ENCODE measurements at regions not wholly inside any gene's neighbourhood (a gene's known extent, or its start where the extent isn't known, plus 50 kb on each side); places are given as distances from the start of the nearest gene placed in this dataset.
A peak's percentile ranks its signal among the peaks of the same experiment; 100 is the strongest.

GRCh38 chr14:97490521-97491070 is 693.4 kb downstream of the VRK1 start:
- no peak overlapping the region for H3K4me2 ChIP-seq (ENCODE audit: insufficient read depth, low read length, poor library complexity, severe bottlenecking)
- H3K27me3 ChIP-seq (ENCODE audit: control insufficient read depth in 3 of 3, insufficient read depth in 3 of 3, low read depth in 1 of 3, low read length in 3 of 3) = no peaks in the 10 kb centered on the region
- H2BK120ac ChIP-seq (ENCODE audit: low read depth, low read length) = no peak overlapping the region
- H3K4me3 ChIP-seq (ENCODE audit: low read length in 2 of 2) = no peak overlapping the region
- H4K8ac ChIP-seq (ENCODE audit: low read depth, low read length) = no peak overlapping the region
- no peak overlapping the region for H3K14ac ChIP-seq (ENCODE audit: low read length)
- H2BK12ac ChIP-seq (ENCODE audit: low read length) = no peak overlapping the region
- H3K4ac ChIP-seq (ENCODE audit: low read length) = no peak overlapping the region
- no peak overlapping the region for H2BK5ac ChIP-seq (ENCODE audit: low read length)
- H3K9ac ChIP-seq (ENCODE audit: low read depth, low read length, poor library complexity) = no peak overlapping the region
- WGBS, 2 donors (ENCODE audit: extremely low coverage in 2 of 2, insufficient read length in 2 of 2, insufficient replicate concordance in 1 of 2) = no CpG with 5 or more reads among the region's 10 CpGs
- H3K23ac ChIP-seq (ENCODE audit: low read depth, low read length, poor library complexity) = no peak overlapping the region
- no peak overlapping the region for H4K91ac ChIP-seq (ENCODE audit: low read depth, low read length, poor library complexity)
- no peaks in the 10 kb centered on the region for H3K79me1 ChIP-seq (ENCODE audit: low read depth, low read length)
- peaks cover 0 to 6% of the 10 kb centered on the region in 2 donors for H3K4me1 ChIP-seq (ENCODE audit: control insufficient read depth in 2 of 2, insufficient read depth in 1 of 2, low read depth in 1 of 2, low read length in 2 of 2)
- no peak overlapping the region for H2AFZ ChIP-seq (ENCODE audit: low read length)
- no peaks in the 10 kb centered on the region for H3K36me3 ChIP-seq (replicated peaks in 1 of 2; ENCODE audit: control insufficient read depth in 2 of 2, insufficient read depth in 2 of 2, low read length in 2 of 2)
- H2AK5ac ChIP-seq (ENCODE audit: low read depth, low read length) = no peak overlapping the region
- H2BK15ac ChIP-seq (ENCODE audit: low read length) = no peak overlapping the region
- H3K18ac ChIP-seq (ENCODE audit: low read length) = no peak overlapping the region
- DNase-seq (ENCODE audit: low spot score) = no peak
- H3K27ac ChIP-seq (replicated peaks; ENCODE audit: low read length) = no peak overlapping the region
- H3K9me3 ChIP-seq (replicated peaks in 1 of 2; ENCODE audit: control insufficient read depth in 2 of 2, insufficient read depth in 1 of 2, low read depth in 1 of 2, low read length in 2 of 2) = no peaks in the 10 kb centered on the region

DNA sequence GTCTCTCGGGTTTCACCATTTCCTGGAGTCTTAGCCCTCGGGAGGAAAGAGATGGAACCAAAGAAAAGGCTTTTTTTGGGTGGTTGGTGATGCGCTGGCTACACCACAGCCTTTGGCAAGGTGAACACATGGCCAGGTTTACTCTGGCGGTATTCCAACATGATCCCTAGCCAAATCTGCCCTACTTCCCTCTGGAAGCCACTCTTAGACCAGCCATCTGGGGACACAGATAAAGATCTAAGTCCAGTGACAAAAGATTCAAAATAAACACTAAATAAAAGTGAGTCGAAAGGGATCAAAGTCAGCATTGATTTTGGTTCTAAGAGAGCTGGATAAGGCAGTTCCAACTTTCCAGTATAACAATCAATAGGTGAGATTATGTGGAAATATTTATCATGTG is 694.5 kb downstream of the VRK1 start:
- WGBS, 2 donors (ENCODE audit: extremely low coverage in 2 of 2, insufficient read length in 2 of 2, insufficient replicate concordance in 1 of 2) = no CpG with 5 or more reads among the region's 5 CpGs
- H3K9ac ChIP-seq (ENCODE audit: low read depth, low read length, poor library complexity) = no peak overlapping the region
- no peak overlapping the region for H4K8ac ChIP-seq (ENCODE audit: low read depth, low read length)
- H2BK12ac ChIP-seq (ENCODE audit: low read length) = no peak overlapping the region
- DNase-seq (ENCODE audit: low spot score) = no peak
- no peak overlapping the region for H3K14ac ChIP-seq (ENCODE audit: low read length)
- no peak overlapping the region for H3K4me3 ChIP-seq (ENCODE audit: low read length in 2 of 2)
- no peaks in the 10 kb centered on the region for H3K79me1 ChIP-seq (ENCODE audit: low read depth, low read length)
- H2BK15ac ChIP-seq (ENCODE audit: low read length) = no peak overlapping the region
- no peaks in the 10 kb centered on the region for H3K36me3 ChIP-seq (replicated peaks in 1 of 2; ENCODE audit: control insufficient read depth in 2 of 2, insufficient read depth in 2 of 2, low read length in 2 of 2)
- H4K91ac ChIP-seq (ENCODE audit: low read depth, low read length, poor library complexity) = no peak overlapping the region
- H3K23ac ChIP-seq (ENCODE audit: low read depth, low read length, poor library complexity) = no peak overlapping the region
- H3K9me3 ChIP-seq (replicated peaks in 1 of 2; ENCODE audit: control insufficient read depth in 2 of 2, insufficient read depth in 1 of 2, low read depth in 1 of 2, low read length in 2 of 2) = no peaks in the 10 kb centered on the region
- H2BK5ac ChIP-seq (ENCODE audit: low read length) = no peak overlapping the region
- no peak overlapping the region for H3K4ac ChIP-seq (ENCODE audit: low read length)
- no peak overlapping the region for H2AFZ ChIP-seq (ENCODE audit: low read length)
- no peak overlapping the region for H3K27ac ChIP-seq (replicated peaks; ENCODE audit: low read length)
- no peak overlapping the region for H3K18ac ChIP-seq (ENCODE audit: low read length)
- no peak overlapping the region for H2AK5ac ChIP-seq (ENCODE audit: low read depth, low read length)
- no peak overlapping the region for H2BK120ac ChIP-seq (ENCODE audit: low read depth, low read length)
- H3K4me2 ChIP-seq (ENCODE audit: insufficient read depth, low read length, poor library complexity, severe bottlenecking) = no peak overlapping the region
- H3K4me1 ChIP-seq (ENCODE audit: control insufficient read depth in 2 of 2, insufficient read depth in 1 of 2, low read depth in 1 of 2, low read length in 2 of 2) = peaks cover 0 to 4% of the 10 kb centered on the region in 2 donors
- no peaks in the 10 kb centered on the region for H3K27me3 ChIP-seq (ENCODE audit: control insufficient read depth in 3 of 3, insufficient read depth in 3 of 3, low read depth in 1 of 3, low read length in 3 of 3)

DNA sequence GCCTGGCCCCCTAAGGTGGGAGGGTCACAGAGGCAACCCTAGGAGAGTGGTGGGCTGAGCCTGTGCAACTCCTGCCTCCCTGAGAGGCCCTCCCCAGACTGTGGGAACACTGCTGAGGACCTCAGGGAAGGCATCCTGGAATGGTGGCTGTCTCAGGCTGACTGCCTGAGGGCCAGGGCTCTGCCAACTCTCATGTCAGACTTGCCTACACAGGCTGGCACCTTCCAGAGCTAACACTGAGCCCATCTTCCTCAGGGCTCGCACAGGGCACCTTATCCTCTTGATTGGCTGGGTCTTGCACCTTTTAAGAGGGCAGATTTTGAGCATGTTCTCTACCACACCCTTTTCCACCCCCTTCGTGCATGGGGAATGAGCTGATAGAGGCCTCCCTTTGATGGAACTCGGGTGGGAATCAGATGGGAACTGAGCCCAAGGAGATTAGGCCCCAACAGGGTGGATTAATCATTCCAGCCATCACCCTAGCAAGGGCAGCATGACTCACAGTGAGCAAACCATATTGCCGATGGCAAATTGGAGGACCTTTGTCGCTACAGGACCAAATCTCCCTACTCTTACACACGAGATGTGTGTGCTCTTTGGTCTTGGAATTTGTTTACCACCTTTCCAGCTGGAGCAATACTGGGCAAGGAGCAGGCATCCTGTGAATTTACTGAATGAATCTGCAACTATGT is 702.8 kb downstream of the VRK1 start:
- peak overlapping the region; percentile 16 for H3K18ac ChIP-seq (ENCODE audit: low read length)
- no peak overlapping the region for H3K14ac ChIP-seq (ENCODE audit: low read length)
- H2BK12ac ChIP-seq (ENCODE audit: low read length) = no peak overlapping the region
- no peak overlapping the region for H3K4me2 ChIP-seq (ENCODE audit: insufficient read depth, low read length, poor library complexity, severe bottlenecking)
- H3K36me3 ChIP-seq (replicated peaks in 1 of 2; ENCODE audit: control insufficient read depth in 2 of 2, insufficient read depth in 2 of 2, low read length in 2 of 2) = no peaks in the 10 kb centered on the region
- no peak overlapping the region for H3K27ac ChIP-seq (replicated peaks; ENCODE audit: low read length)
- no peak overlapping the region for H3K9ac ChIP-seq (ENCODE audit: low read depth, low read length, poor library complexity)
- no peak overlapping the region for H2BK15ac ChIP-seq (ENCODE audit: low read length)
- H2BK120ac ChIP-seq (ENCODE audit: low read depth, low read length) = no peak overlapping the region
- no peaks in the 10 kb centered on the region for H3K4me1 ChIP-seq (ENCODE audit: control insufficient read depth in 2 of 2, insufficient read depth in 1 of 2, low read depth in 1 of 2, low read length in 2 of 2)
- no peak overlapping the region for H2AFZ ChIP-seq (ENCODE audit: low read length)
- H3K79me1 ChIP-seq (ENCODE audit: low read depth, low read length) = no peaks in the 10 kb centered on the region
- no peak overlapping the region for H3K4ac ChIP-seq (ENCODE audit: low read length)
- no peak overlapping the region for H2BK5ac ChIP-seq (ENCODE audit: low read length)
- WGBS, 2 donors (ENCODE audit: extremely low coverage in 2 of 2, insufficient read length in 2 of 2, insufficient replicate concordance in 1 of 2) = no CpG with 5 or more reads among the region's 6 CpGs
- no peaks in the 10 kb centered on the region for H3K9me3 ChIP-seq (replicated peaks in 1 of 2; ENCODE audit: control insufficient read depth in 2 of 2, insufficient read depth in 1 of 2, low read depth in 1 of 2, low read length in 2 of 2)
- no peak overlapping the region for H3K23ac ChIP-seq (ENCODE audit: low read depth, low read length, poor library complexity)
- H3K27me3 ChIP-seq (ENCODE audit: control insufficient read depth in 3 of 3, insufficient read depth in 3 of 3, low read depth in 1 of 3, low read length in 3 of 3) = no peaks in the 10 kb centered on the region
- H3K4me3 ChIP-seq (ENCODE audit: low read length in 2 of 2) = no peak overlapping the region
- no peak overlapping the region for H4K8ac ChIP-seq (ENCODE audit: low read depth, low read length)
- DNase-seq (ENCODE audit: low spot score) = no peak
- no peak overlapping the region for H4K91ac ChIP-seq (ENCODE audit: low read depth, low read length, poor library complexity)
- H2AK5ac ChIP-seq (ENCODE audit: low read depth, low read length) = no peak overlapping the region

GRCh38 chr14:97506626-97507025 is 709.4 kb downstream of the VRK1 start:
- no peak overlapping the region for H3K4me3 ChIP-seq (ENCODE audit: low read length in 2 of 2)

More at GRCh38 chr14:97506626-97507025, 709.4 kb downstream of the VRK1 start:
- Histone ChIP-seq H4K91ac (ENCODE audit: low read depth, low read length, poor library complexity) (no peak overlapping the region), H2BK15ac (ENCODE audit: low read length) (no peak overlapping the region), H2AK5ac (ENCODE audit: low read depth, low read length) (no peak overlapping the region), H4K8ac (ENCODE audit: low read depth, low read length) (no peak overlapping the region), H3K14ac (ENCODE audit: low read length) (no peak overlapping the region), H3K18ac (ENCODE audit: low read length) (no peak overlapping the region), H3K36me3 (replicated peaks in 1 of 2; ENCODE audit: control insufficient read depth in 2 of 2, insufficient read depth in 2 of 2, low read length in 2 of 2) (no peaks in the 10 kb centered on the region), H3K27me3 (ENCODE audit: control insufficient read depth in 3 of 3, insufficient read depth in 3 of 3, low read depth in 1 of 3, low read length in 3 of 3) (no peaks in the 10 kb centered on the region), H2BK12ac (ENCODE audit: low read length) (no peak overlapping the region), H2AFZ (ENCODE audit: low read length) (no peak overlapping the region), H3K4ac (ENCODE audit: low read length) (no peak overlapping the region), H3K4me2 (ENCODE audit: insufficient read depth, low read length, poor library complexity, severe bottlenecking) (no peak overlapping the region), H3K9me3 (replicated peaks in 1 of 2; ENCODE audit: control insufficient read depth in 2 of 2, insufficient read depth in 1 of 2, low read depth in 1 of 2, low read length in 2 of 2) (peaks cover 0 to 1% of the 10 kb centered on the region in 2 donors), H2BK120ac (ENCODE audit: low read depth, low read length) (no peak overlapping the region), H3K9ac (ENCODE audit: low read depth, low read length, poor library complexity) (no peak overlapping the region), H2BK5ac (ENCODE audit: low read length) (no peak overlapping the region), H3K23ac (ENCODE audit: low read depth, low read length, poor library complexity) (no peak overlapping the region), H3K4me1 (ENCODE audit: control insufficient read depth in 2 of 2, insufficient read depth in 1 of 2, low read depth in 1 of 2, low read length in 2 of 2) (no peaks in the 10 kb centered on the region), H3K79me1 (ENCODE audit: low read depth, low read length) (no peaks in the 10 kb centered on the region), H3K27ac (replicated peaks; ENCODE audit: low read length) (no peak overlapping the region)
- DNase-seq (ENCODE audit: low spot score) = no peak
- no CpG with 5 or more reads among the region's 2 CpGs for WGBS, 2 donors (ENCODE audit: extremely low coverage in 2 of 2, insufficient read length in 2 of 2, insufficient replicate concordance in 1 of 2)
